ENCODE measurements at regions not wholly inside any gene's neighbourhood (a gene's known extent, or its start where the extent isn't known, plus 50 kb on each side); places are given as distances from the start of the nearest gene placed in this dataset.
"Not testable (repeated sequence)": the region's sequence is repeated elsewhere in the genome, so short reads cannot be mapped to it uniquely, and the experiment has no call there.

- no peak for DNase-seq (ENCODE audit: low spot score)
Observed at GRCh38 chr3:10665592-10665991, 150.4 kb upstream of the SLC6A11 start.

GRCh38 chr3:10666621-10667020, 149.4 kb upstream of the SLC6A11 start:
- no peak for DNase-seq (ENCODE audit: low spot score)

- DNase-seq (ENCODE audit: low spot score), result no peak
Observed at GRCh38 chr3:10667269-10667668, 148.8 kb upstream of the SLC6A11 start.

GRCh38 chr3:10667901-10668476, 148.0 kb upstream of the SLC6A11 start:
- DNase-seq (ENCODE audit: low spot score), result no peak

GRCh38 chr3:10669490-10670048, 146.5 kb upstream of the SLC6A11 start:
- DNase-seq (ENCODE audit: low spot score), result no peak

- DNase-seq (ENCODE audit: low spot score), result no peak
Observed at GRCh38 chr3:10672422-10672821, 143.6 kb upstream of the SLC6A11 start.

GRCh38 chr3:10674578-10674977, 141.4 kb upstream of the SLC6A11 start:
- DNase-seq (ENCODE audit: low spot score), result no peak

GRCh38 chr3:10676905-10677304, 139.1 kb upstream of the SLC6A11 start:
- DNase-seq (ENCODE audit: low spot score), result no peak

- DNase-seq (ENCODE audit: low spot score), result no peak
Observed at GRCh38 chr3:10678796-10679376, 137.1 kb upstream of the SLC6A11 start.

- no peak for DNase-seq (ENCODE audit: low spot score)
Observed at GRCh38 chr3:10680796-10681195, 135.2 kb upstream of the SLC6A11 start.

GRCh38 chr3:10682692-10683091, 133.3 kb upstream of the SLC6A11 start:
- DNase-seq (ENCODE audit: low spot score), result no peak

GRCh38 chr3:10683106-10683505, 132.9 kb upstream of the SLC6A11 start:
- no peak for DNase-seq (ENCODE audit: low spot score)

- DNase-seq (ENCODE audit: low spot score), result no peak
Observed at GRCh38 chr3:10688126-10688525, 127.9 kb upstream of the SLC6A11 start.

- DNase-seq (ENCODE audit: low spot score), result no peak
Observed at GRCh38 chr3:10688548-10689172, 127.4 kb upstream of the SLC6A11 start.

GRCh38 chr3:10692039-10692622, 123.9 kb upstream of the SLC6A11 start:
- DNase-seq (ENCODE audit: low spot score), result no peak

GRCh38 chr3:10693457-10693856, 122.6 kb upstream of the SLC6A11 start:
- peak; percentile 4 for DNase-seq (ENCODE audit: low spot score)

- DNase-seq (ENCODE audit: low spot score), result no peak
Observed at GRCh38 chr3:10694179-10694578, 121.8 kb upstream of the SLC6A11 start.

GRCh38 chr3:10695186-10695585, 120.8 kb upstream of the SLC6A11 start:
- not testable (repeated sequence) for DNase-seq (ENCODE audit: low spot score)

- DNase-seq (ENCODE audit: low spot score), result no peak
Observed at GRCh38 chr3:10695595-10696285, 120.3 kb upstream of the SLC6A11 start.

- no peak for DNase-seq (ENCODE audit: low spot score)
Observed at GRCh38 chr3:10697918-10698317, 118.1 kb upstream of the SLC6A11 start.

- DNase-seq (ENCODE audit: low spot score), result no peak
Observed at GRCh38 chr3:10700821-10701220, 115.2 kb upstream of the SLC6A11 start.

- no peak for DNase-seq (ENCODE audit: low spot score)
Observed at GRCh38 chr3:10702961-10703740, 112.9 kb upstream of the SLC6A11 start.

Data from CD4-positive, alpha-beta T cell treated with Interleukin-2 at 100 ng/mL for 4 hours (primary cell).